Vagina (tissue), 2 donors: ENCODE measurements at regions not wholly inside any gene's neighbourhood (a gene's known extent, or its start where the extent isn't known, plus 50 kb on each side); places are given as distances from the start of the nearest gene placed in this dataset.
"Not testable (repeated sequence)": the region's sequence is repeated elsewhere in the genome, so short reads cannot be mapped to it uniquely, and the experiment has no call there.

Experiments used
- DNase-seq, 2 donors: peaks; one replicate each; pipeline ENCODE4 v3.0.0-alpha.2; 2017; ENCODE audit errors: extremely low spot score in 2 of 2
- H3K27ac ChIP-seq: fragments of 200-600 bp; sonication (generic); one replicate; pipeline ENCODE4 v1.5.1; 2019
- H3K27me3 ChIP-seq: fragments of 200-600 bp; sonication (generic); one replicate; pipeline ENCODE4 v1.5.1; 2019
- H3K36me3 ChIP-seq, 2 donors: fragments of 200-600 bp; sonication (generic); one replicate each; pipeline ENCODE4 v1.5.1; 2017 to 2019
- H3K4me1 ChIP-seq: fragments of 200-600 bp; sonication (generic); one replicate; pipeline ENCODE4 v1.5.1; 2019
- H3K4me3 ChIP-seq, 2 donors: fragments of 200-600 bp; sonication (generic); 1 replicate in 1 of 2; 2 replicates in 1 of 2; pipeline ENCODE4 v1.5.1; 2016 to 2019
- H3K9me3 ChIP-seq: fragments of 200-600 bp; sonication (generic); one replicate; pipeline ENCODE4 v1.5.1; 2019
- CTCF ChIP-seq, 3 experiments: fragments of 450-650 bp in 2 of 3; fragments of 200-600 bp in 1 of 3; sonication (generic) in 1 of 3; IDR thresholded peaks; one replicate each; pipeline ENCODE4 v1.5.1; 2017 to 2019; ENCODE audit warnings: antibody characterized with exemption in 3 of 3, mild to moderate bottlenecking in 2 of 3, moderate library complexity in 2 of 3
- POLR2A ChIP-seq, 2 donors: fragments of 450-650 bp; IDR thresholded peaks; one replicate each; pipeline ENCODE4 v1.6.1; 2017; ENCODE audit warnings: antibody characterized with exemption in 2 of 2, mild to moderate bottlenecking in 2 of 2, moderate library complexity in 2 of 2
- POLR2AphosphoS5 ChIP-seq, 2 donors: sonication (generic); formaldehyde crosslinking; IDR thresholded peaks; one replicate each; pipeline ENCODE4 v1.9.0; 2017; ENCODE audit warnings: antibody characterized with exemption in 2 of 2, mild to moderate bottlenecking in 2 of 2, low read depth in 1 of 2; ENCODE audit not compliant: insufficient read depth in 1 of 2
- intact Hi-C: fragments of 100-400 bp; cut with DNase I; formaldehyde crosslinking; loops from one replicate; pipeline ENCODE4 v1.15.1; 2023

GRCh38 chr13:64480211-64480610 is 2749.9 kb downstream of the PCDH9 start:
- no peaks in the 10 kb centered on the region for H3K36me3 ChIP-seq
- no peak overlapping the region for H3K27ac ChIP-seq

GRCh38 chr13:64477146-64477545 is 2753.0 kb downstream of the PCDH9 start:
- Histone ChIP-seq H3K4me1 (no peaks in the 10 kb centered on the region), H3K27ac (no peak overlapping the region), H3K27me3 (no peaks in the 10 kb centered on the region), H3K4me3 (no peak overlapping the region), H3K36me3 (no peaks in the 10 kb centered on the region), H3K9me3 (no peaks in the 10 kb centered on the region)
- TF ChIP-seq POLR2A (IDR thresholded peaks at IDR 0.05) (no peak), CTCF (IDR thresholded peaks at IDR 0.05) (no peak), POLR2AphosphoS5 (IDR thresholded peaks at IDR 0.05; ENCODE audit: insufficient read depth in 1 of 2, low read depth in 1 of 2) (no peak)
- intact Hi-C loops, result no loop called here
- DNase-seq, result no peak

More at GRCh38 chr13:64480211-64480610, 2749.9 kb downstream of the PCDH9 start:
- intact Hi-C loops, result no loop called here
- DNase-seq, result no peak
- no peaks in the 10 kb centered on the region for H3K27me3 ChIP-seq
- TF ChIP-seq POLR2A (IDR thresholded peaks at IDR 0.05) (no peak), POLR2AphosphoS5 (IDR thresholded peaks at IDR 0.05; ENCODE audit: insufficient read depth in 1 of 2, low read depth in 1 of 2) (no peak), CTCF (IDR thresholded peaks at IDR 0.05) (no peak)
- H3K9me3 ChIP-seq, result no peaks in the 10 kb centered on the region
- H3K4me1 ChIP-seq, result no peaks in the 10 kb centered on the region
- no peak overlapping the region for H3K4me3 ChIP-seq

- H3K9me3 ChIP-seq, H3K4me3 ChIP-seq, H3K27ac ChIP-seq, H3K36me3 ChIP-seq, H3K27me3 ChIP-seq, DNase-seq, H3K4me1 ChIP-seq, intact Hi-C loops: not testable (repeated sequence)
Observed at GRCh38 chr13:64476041-64476568, 2754.0 kb downstream of the PCDH9 start.

- Histone ChIP-seq H3K9me3 (no peaks in the 10 kb centered on the region), H3K27ac (no peak overlapping the region)
- DNase-seq, result no peak
Observed at GRCh38 chr13:64471916-64472315, 2758.2 kb downstream of the PCDH9 start.

GRCh38 chr13:64470751-64471150 is 2759.4 kb downstream of the PCDH9 start:
- no peak for DNase-seq
- Histone ChIP-seq H3K4me3 (no peak overlapping the region), H3K4me1 (no peaks in the 10 kb centered on the region), H3K36me3 (no peaks in the 10 kb centered on the region), H3K27ac (no peak overlapping the region), H3K27me3 (no peaks in the 10 kb centered on the region), H3K9me3 (no peaks in the 10 kb centered on the region)
- intact Hi-C loops, result no loop called here
- no peak for TF ChIP-seq POLR2A (IDR thresholded peaks at IDR 0.05)
- no peak for TF ChIP-seq POLR2AphosphoS5 (IDR thresholded peaks at IDR 0.05; ENCODE audit: insufficient read depth in 1 of 2, low read depth in 1 of 2)
- no peak for TF ChIP-seq CTCF (IDR thresholded peaks at IDR 0.05)

More at GRCh38 chr13:64471916-64472315, 2758.2 kb downstream of the PCDH9 start:
- no peaks in the 10 kb centered on the region for H3K4me1 ChIP-seq
- H3K27me3 ChIP-seq, result no peaks in the 10 kb centered on the region
- TF ChIP-seq POLR2AphosphoS5 (IDR thresholded peaks at IDR 0.05; ENCODE audit: insufficient read depth in 1 of 2, low read depth in 1 of 2) (no peak), POLR2A (IDR thresholded peaks at IDR 0.05) (no peak), CTCF (IDR thresholded peaks at IDR 0.05) (no peak)
- H3K4me3 ChIP-seq, result no peak overlapping the region
- no peaks in the 10 kb centered on the region for H3K36me3 ChIP-seq
- intact Hi-C loops, result no loop called here
